IMR-90 (cell line): ENCODE measurements at regions not wholly inside any gene's neighbourhood (a gene's known extent, or its start where the extent isn't known, plus 50 kb on each side); places are given as distances from the start of the nearest gene placed in this dataset.
"Not testable (repeated sequence)": the region's sequence is repeated elsewhere in the genome, so short reads cannot be mapped to it uniquely, and the experiment has no call there.

ENCODE experiments used
- ATAC-seq: fragments of 200-7000 bp; cut with Tn5 transposase; 2 replicates; pipeline ENCODE4 v1.9.1; 2020; ENCODE audit warnings: low read depth, mild to moderate bottlenecking, moderate library complexity
- BruUV-seq: library from RNA; stranded (reverse); fragments of 400-500 nt; replicated peaks from 2 replicates; lab custom pipeline; 2021; lab: Mats Ljungman, UMichigan
- CTCF ChIA-PET: fragments of 300-600 bp; formaldehyde crosslinking; extraction: SDS; loops from one replicate; lab custom pipeline; 2021; ENCODE audit warnings: antibody characterized with exemption; lab: Yijun Ruan, JAX
- POLR2A ChIA-PET: fragments of 300-600 bp; sonication (Branson Sonifier 250); formaldehyde crosslinking; loops from one replicate; lab custom pipeline; 2022; ENCODE audit warnings: antibody characterized with exemption; ENCODE audit not compliant: unreplicated experiment; lab: Charles Lee
- DNase-seq: peaks from one replicate; pipeline ENCODE4 v3.0.0; 2013
- H2AFZ ChIP-seq: replicated peaks from 2 replicates; pipeline ENCODE3; 2013; ENCODE audit warnings: low read length, mild to moderate bottlenecking; ENCODE audit not compliant: poor library complexity
- H2AK5ac ChIP-seq: 2 replicates; pipeline ENCODE4 v1.6.1; 2013; ENCODE audit warnings: low read depth, low read length, inconsistent platforms
- H2AK9ac ChIP-seq: replicated peaks from 2 replicates; pipeline ENCODE3; 2013; ENCODE audit warnings: mild to moderate bottlenecking, low read depth, low read length, moderate library complexity; ENCODE audit not compliant: poor library complexity
- H2BK120ac ChIP-seq: 2 replicates; pipeline ENCODE4 v1.6.1; 2013; ENCODE audit warnings: low read depth, low read length, inconsistent platforms
- H2BK15ac ChIP-seq: 3 replicates; pipeline ENCODE4 v1.6.1; 2013; ENCODE audit warnings: low read depth, low read length, inconsistent platforms
- H2BK20ac ChIP-seq: 2 replicates; pipeline ENCODE4 v1.6.1; 2013; ENCODE audit warnings: low read depth, mild to moderate bottlenecking, inconsistent platforms, low read length, moderate library complexity
- H2BK5ac ChIP-seq: 2 replicates; pipeline ENCODE4 v1.6.1; 2013; ENCODE audit warnings: mild to moderate bottlenecking, low read depth, low read length, inconsistent platforms; ENCODE audit not compliant: poor library complexity, severe bottlenecking
- H3K14ac ChIP-seq: replicated peaks from 2 replicates; pipeline ENCODE4 v1.6.1; 2013; ENCODE audit warnings: low read depth, low read length, inconsistent platforms
- H3K18ac ChIP-seq: 2 replicates; pipeline ENCODE4 v1.6.1; 2013; ENCODE audit warnings: low read depth, low read length, control low read depth
- H3K23ac ChIP-seq: 2 replicates; pipeline ENCODE4 v1.6.1; 2013; ENCODE audit warnings: low read depth, low read length, inconsistent platforms
- H3K27ac ChIP-seq: 2 replicates; pipeline ENCODE4 v1.5.1; 2013; ENCODE audit warnings: mild to moderate bottlenecking, control low read depth, low read length; ENCODE audit not compliant: insufficient read depth
- H3K27me3 ChIP-seq: 2 replicates; pipeline ENCODE4 v1.6.1; 2013; ENCODE audit warnings: low read length; ENCODE audit not compliant: control insufficient read depth, insufficient read depth
- H3K36me3 ChIP-seq: 2 replicates; pipeline ENCODE4 v1.6.1; 2013; ENCODE audit warnings: low read length, mixed read lengths; ENCODE audit not compliant: control insufficient read depth, insufficient read depth
- H3K4ac ChIP-seq: 2 replicates; pipeline ENCODE4 v1.6.1; 2013; ENCODE audit warnings: low read depth, low read length, inconsistent platforms
- H3K4me1 ChIP-seq: 2 replicates; pipeline ENCODE4 v1.6.1; 2013; ENCODE audit warnings: low read length, mixed read lengths; ENCODE audit not compliant: control insufficient read depth, insufficient read depth
- H3K4me2 ChIP-seq: 2 replicates; pipeline ENCODE4 v1.6.1; 2013; ENCODE audit warnings: low read depth, mild to moderate bottlenecking, control low read depth, low read length, moderate library complexity
- H3K4me3 ChIP-seq: 2 replicates; pipeline ENCODE4 v1.5.1; 2013; ENCODE audit warnings: low read depth, mild to moderate bottlenecking, control low read depth, low read length, moderate library complexity; ENCODE audit not compliant: insufficient read depth
- H3K56ac ChIP-seq: 2 replicates; pipeline ENCODE4 v1.6.1; 2013; ENCODE audit warnings: low read length, inconsistent platforms; ENCODE audit not compliant: insufficient read depth; ENCODE audit errors: extremely low read depth
- H3K79me1 ChIP-seq, 2 experiments: 2 replicates each; pipeline ENCODE4 v1.6.1; 2013; ENCODE audit warnings: low read length in 2 of 2, inconsistent platforms in 1 of 2, low read depth in 1 of 2
- H3K9ac ChIP-seq: 2 replicates; pipeline ENCODE4 v1.6.1; 2013; ENCODE audit warnings: low read depth, low read length, control low read depth
- H3K9me1 ChIP-seq: 2 replicates; pipeline ENCODE4 v1.6.1; 2013; ENCODE audit warnings: low read length, inconsistent platforms; ENCODE audit not compliant: insufficient read depth
- H3K9me3 ChIP-seq: 2 replicates; pipeline ENCODE4 v1.6.1; 2013; ENCODE audit warnings: low read length; ENCODE audit not compliant: control insufficient read depth, insufficient read depth
- H4K20me1 ChIP-seq: 2 replicates; pipeline ENCODE4 v1.6.1; 2013; ENCODE audit warnings: low read length, inconsistent platforms; ENCODE audit not compliant: insufficient read depth
- H4K5ac ChIP-seq: 2 replicates; pipeline ENCODE4 v1.6.1; 2013; ENCODE audit warnings: mild to moderate bottlenecking, low read depth, low read length, control low read depth
- H4K8ac ChIP-seq, 2 experiments: 2 replicates each; pipeline ENCODE4 v1.6.1; 2013; ENCODE audit warnings: low read depth in 2 of 2, low read length in 2 of 2, control low read depth in 1 of 2, inconsistent platforms in 1 of 2
- H4K91ac ChIP-seq: 2 replicates; pipeline ENCODE4 v1.6.1; 2013; ENCODE audit warnings: low read depth, low read length, inconsistent platforms; ENCODE audit not compliant: insufficient read depth
- ELK1 ChIP-seq: fragments of 150-350 bp; IDR thresholded peaks from 2 replicates; pipeline ENCODE4 v1.6.1; 2016; ENCODE audit warnings: low read depth, mild to moderate bottlenecking, low read length, moderate library complexity, borderline replicate concordance
- FOS ChIP-seq: fragments of 150-350 bp; IDR thresholded peaks from 2 replicates; pipeline ENCODE4 v1.6.1; 2016; ENCODE audit warnings: low read depth, low read length
- MXI1 ChIP-seq: IDR thresholded peaks from 2 replicates; pipeline ENCODE4 v1.6.1; 2012; ENCODE audit warnings: low read depth, mild to moderate bottlenecking, low read length, moderate library complexity, borderline replicate concordance
- NFE2L2 ChIP-seq: fragments of 150-350 bp; IDR thresholded peaks from 2 replicates; pipeline ENCODE4 v1.6.1; 2016; ENCODE audit warnings: low read depth, mild to moderate bottlenecking, low read length
- POLR2A ChIP-seq: IDR thresholded peaks from 2 replicates; pipeline ENCODE4 v1.6.1; 2012; ENCODE audit warnings: mild to moderate bottlenecking, low read depth, low read length
- WGBS, 2 experiments: methylation state at CpG; one replicate each; pipeline versions ENCODE4 v1.1.5 to v1.1.7; 2013; ENCODE audit warnings: missing lambda C conversion rate in 2 of 2; ENCODE audit not compliant: insufficient read length in 1 of 2; ENCODE audit errors: extremely low coverage in 2 of 2; 5-methylcytosine and 5-hydroxymethylcytosine counted together
- dilution Hi-C: fragments of 300-500 bp; cut with HindIII; formaldehyde crosslinking; loops from one replicate; pipeline ENCODE4 v1.14.3; 2018; ENCODE audit warnings: low sequenced_read_pairs; ENCODE audit not compliant: unreplicated experiment
- in situ Hi-C: fragments of 300-500 bp; cut with MboI; formaldehyde crosslinking; loops from 3 replicates; pipeline ENCODE4 v1.14.3; 2019; ENCODE audit warnings: low sequenced_read_pairs, inconsistent platforms, mixed read lengths
- intact Hi-C: fragments of 100-400 bp; cut with micrococcal nuclease; formaldehyde crosslinking; loops from 2 replicates; pipeline ENCODE4 v1.10.0; 2022

- Histone ChIP-seq H4K91ac (no peak overlapping the region), H3K18ac (no peak overlapping the region; the same call in 1 of the 2 replicates), H4K20me1 (no peaks in the 10 kb centered on the region), H3K4me3 (no peak overlapping the region), H2BK15ac (no peak overlapping the region), H3K4me2 (peak overlapping the region; percentile 50; the same call in 1 of the 2 replicates), H3K9me1 (no peaks in the 10 kb centered on the region), H3K27me3 (no peaks in the 10 kb centered on the region), H2AK9ac (no peak overlapping the region), H2AFZ (no peak overlapping the region), H3K79me1 (no peaks in the 10 kb centered on the region), H3K14ac (peak overlapping the region; percentile 6; the same call in 1 of the 2 replicates), H3K9ac (no peak overlapping the region), H3K23ac (peak overlapping the region; percentile 25; the same call in 1 of the 2 replicates), H3K36me3 (no peaks in the 10 kb centered on the region), H3K56ac (no peak overlapping the region), H4K8ac (no peak overlapping the region), H3K4me1 (peaks cover 4% of the 10 kb centered on the region; the same call in 1 of the 2 replicates), H3K9me3 (no peaks in the 10 kb centered on the region), H3K4ac (no peak overlapping the region), H2BK20ac (no peak overlapping the region), H4K5ac (no peak overlapping the region), H3K27ac (no peak overlapping the region), H2BK5ac (no peak overlapping the region), H2AK5ac (no peak overlapping the region), H2BK120ac (no peak overlapping the region)
- ATAC-seq (peak; percentile 74), DNase-seq (peak; percentile 74)
- no TSS peak for BruUV-seq
- intact Hi-C loops: no loop called here
- CTCF ChIA-PET: no interaction called here
- no CpG with 5 or more reads among the region's 3 CpGs for WGBS, 2 experiments
- in situ Hi-C loops: no loop called here
- dilution Hi-C loops: no loop called here
- POLR2A ChIA-PET: no interaction called here
- TF ChIP-seq NFE2L2 (no peak), MXI1 (no peak), POLR2A (no peak), FOS (no peak), ELK1 (no peak)
Observed at GRCh38 chr3:78101384-78101783, 1061.5 kb downstream of the ROBO2 start.

GRCh38 chr3:78108269-78108961 lies 1068.5 kb downstream of the ROBO2 start:
- H4K20me1 ChIP-seq, H2BK5ac ChIP-seq, H3K14ac ChIP-seq, POLR2A ChIA-PET, H3K23ac ChIP-seq, H3K56ac ChIP-seq, H3K9ac ChIP-seq, H3K36me3 ChIP-seq, H2AFZ ChIP-seq, BruUV-seq, H2BK15ac ChIP-seq, H2BK120ac ChIP-seq, H3K27ac ChIP-seq, H2AK5ac ChIP-seq, H3K18ac ChIP-seq, H3K27me3 ChIP-seq, dilution Hi-C loops, H4K8ac ChIP-seq, DNase-seq, CTCF ChIA-PET, H2BK20ac ChIP-seq, H4K5ac ChIP-seq, H3K4me3 ChIP-seq, H3K4ac ChIP-seq, H3K9me3 ChIP-seq, H3K4me2 ChIP-seq, H4K91ac ChIP-seq, in situ Hi-C loops, H3K9me1 ChIP-seq, H2AK9ac ChIP-seq, H3K79me1 ChIP-seq, H3K4me1 ChIP-seq, ATAC-seq, intact Hi-C loops: not testable (repeated sequence)
- WGBS, 2 experiments: no CpG with 5 or more reads among the region's 31 CpGs
